RWPE1 (cell line): ENCODE measurements at regions not wholly inside any gene's neighbourhood (a gene's known extent, or its start where the extent isn't known, plus 50 kb on each side); places are given as distances from the start of the nearest gene placed in this dataset.

ENCODE experiments used
- CTCF ChIA-PET: fragments of 350-600 bp; sonication (Branson Sonifier 250); formaldehyde crosslinking; extraction: SDS; loops from one replicate; lab custom pipeline; 2021; lab: Yijun Ruan, JAX
- POLR2A ChIA-PET: fragments of 400-600 bp; formaldehyde crosslinking; extraction: SDS; loops from one replicate; lab custom pipeline; 2020; ENCODE audit warnings: antibody characterized with exemption; ENCODE audit not compliant: low non-redundant PET; lab: Yijun Ruan, JAX
- DNase-seq: peaks from one replicate; pipeline ENCODE4 v3.0.0; 2012; ENCODE audit warnings: low spot score
- H3K27ac ChIP-seq: fragments of 450-650 bp; 2 replicates; pipeline ENCODE4 v1.5.1; 2017
- TF ChIP-seq, protein P1 (sequence below): fragments of 450-650 bp; conservative IDR thresholded peaks from 2 replicates; pipeline ENCODE4 v1.5.1; 2017; ENCODE audit warnings: low read depth, mild to moderate bottlenecking

DNA sequence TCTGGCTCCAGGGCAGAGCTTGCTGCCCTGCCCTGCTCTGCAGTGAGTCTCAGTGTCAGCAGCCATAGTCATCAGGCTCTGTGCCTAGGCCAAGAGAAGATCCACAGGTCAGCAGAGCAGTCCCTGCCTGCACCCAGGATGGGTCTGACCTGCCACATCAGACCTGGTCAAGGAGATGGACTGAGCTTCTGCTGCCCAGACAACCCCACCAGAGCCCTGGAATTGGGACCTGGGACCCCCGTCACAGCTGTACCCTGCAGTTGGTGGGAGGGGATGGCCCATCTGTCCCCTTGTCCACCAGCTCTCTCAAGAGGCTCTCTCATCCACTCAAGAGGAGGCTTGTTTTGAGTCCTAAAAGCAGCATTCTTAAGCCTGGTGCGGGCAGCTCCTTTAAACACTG, 142.6 kb downstream of the TFCP2L1 start:
- no peak for DNase-seq
- POLR2A ChIA-PET: no interaction called here
- no peak overlapping the region for H3K27ac ChIP-seq
- CTCF ChIA-PET: interaction anchor here (0.8 kb wide), 1 partner anchor 141 kb away, joined by 3 read pairs; no protein-coding TSS in a partner anchor
- TF ChIP-seq, protein P1, sequence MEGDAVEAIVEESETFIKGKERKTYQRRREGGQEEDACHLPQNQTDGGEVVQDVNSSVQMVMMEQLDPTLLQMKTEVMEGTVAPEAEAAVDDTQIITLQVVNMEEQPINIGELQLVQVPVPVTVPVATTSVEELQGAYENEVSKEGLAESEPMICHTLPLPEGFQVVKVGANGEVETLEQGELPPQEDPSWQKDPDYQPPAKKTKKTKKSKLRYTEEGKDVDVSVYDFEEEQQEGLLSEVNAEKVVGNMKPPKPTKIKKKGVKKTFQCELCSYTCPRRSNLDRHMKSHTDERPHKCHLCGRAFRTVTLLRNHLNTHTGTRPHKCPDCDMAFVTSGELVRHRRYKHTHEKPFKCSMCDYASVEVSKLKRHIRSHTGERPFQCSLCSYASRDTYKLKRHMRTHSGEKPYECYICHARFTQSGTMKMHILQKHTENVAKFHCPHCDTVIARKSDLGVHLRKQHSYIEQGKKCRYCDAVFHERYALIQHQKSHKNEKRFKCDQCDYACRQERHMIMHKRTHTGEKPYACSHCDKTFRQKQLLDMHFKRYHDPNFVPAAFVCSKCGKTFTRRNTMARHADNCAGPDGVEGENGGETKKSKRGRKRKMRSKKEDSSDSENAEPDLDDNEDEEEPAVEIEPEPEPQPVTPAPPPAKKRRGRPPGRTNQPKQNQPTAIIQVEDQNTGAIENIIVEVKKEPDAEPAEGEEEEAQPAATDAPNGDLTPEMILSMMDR: no peak

- no peak for DNase-seq
- TF ChIP-seq, protein P1: no peak
- ChIA-PET POLR2A (no interaction called here), CTCF (interaction anchor here (1.1 kb wide), 1 partner anchor 41 kb away, joined by 3 read pairs; no protein-coding TSS in a partner anchor)
- no peak overlapping the region for H3K27ac ChIP-seq
Observed at GRCh38 chr2:121144111-121144510, 140.9 kb downstream of the TFCP2L1 start.

DNA sequence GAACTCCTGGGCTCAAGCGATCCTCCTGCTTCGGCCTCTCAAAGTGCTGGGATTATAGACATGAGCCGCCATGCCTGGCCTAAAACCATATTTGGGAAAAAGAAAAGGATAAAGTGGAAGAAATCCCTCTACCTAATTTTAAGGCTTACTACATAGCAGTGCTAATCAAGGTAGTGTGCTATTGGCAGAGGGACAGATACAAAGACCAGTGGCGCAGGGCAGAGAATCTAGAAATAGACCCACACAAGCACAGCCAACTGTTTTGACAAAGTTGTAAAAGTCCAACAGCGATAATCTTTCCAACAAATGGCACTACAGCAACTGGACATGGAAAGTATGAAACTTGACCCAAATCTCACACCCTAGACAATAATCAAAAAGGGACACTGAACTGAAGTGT, 138.4 kb downstream of the TFCP2L1 start:
- DNase-seq: no peak
- TF ChIP-seq, protein P1: no peak
- CTCF ChIA-PET: interaction anchor here (0.6 kb wide), 1 partner anchor 29 kb away, joined by 3 read pairs; no protein-coding TSS in a partner anchor
- no peak overlapping the region for H3K27ac ChIP-seq
- POLR2A ChIA-PET: no interaction called here

DNA sequence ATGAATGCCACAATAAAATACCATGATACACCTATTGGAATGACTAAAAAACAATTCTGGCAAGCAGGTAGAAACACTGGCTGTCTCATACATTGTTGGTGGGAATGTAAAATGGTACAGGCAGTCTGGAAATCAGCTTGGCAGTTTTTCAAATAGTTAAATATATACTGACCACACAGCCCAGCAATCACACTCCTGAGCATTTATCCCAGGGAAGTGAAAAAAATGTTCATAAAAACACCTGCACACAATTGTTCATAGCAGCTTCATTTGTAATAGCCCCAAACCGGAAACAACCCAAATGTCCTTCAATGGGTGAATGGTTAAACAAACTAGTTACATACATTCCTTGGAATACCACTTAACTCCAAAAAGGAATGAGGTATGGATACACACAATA, 137.2 kb downstream of the TFCP2L1 start:
- TF ChIP-seq, protein P1: no peak
- POLR2A ChIA-PET: no interaction called here
- no peak for DNase-seq
- H3K27ac ChIP-seq: no peak overlapping the region
- CTCF ChIA-PET: no interaction called here

DNA sequence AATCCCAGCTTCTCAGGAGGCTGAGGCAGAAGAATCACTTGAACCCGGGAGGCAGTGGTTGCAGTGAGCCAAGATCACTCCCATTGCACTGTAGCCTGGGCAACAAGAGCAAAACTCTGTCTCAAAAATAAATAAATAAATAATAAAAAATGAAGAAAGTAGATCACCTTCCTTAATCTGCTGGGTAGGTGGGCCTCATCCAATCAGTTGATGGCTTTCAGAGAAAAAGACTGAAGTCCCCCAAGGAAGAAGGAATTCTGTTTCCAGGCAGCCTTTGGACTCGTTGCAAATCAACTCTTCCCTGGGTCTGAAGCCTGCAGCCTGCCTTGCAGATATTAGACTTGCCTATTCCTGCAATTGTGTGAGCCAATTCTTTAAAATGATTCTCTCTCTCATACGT, 136.5 kb downstream of the TFCP2L1 start:
- no peak for DNase-seq
- POLR2A ChIA-PET: no interaction called here
- TF ChIP-seq, protein P1: no peak
- CTCF ChIA-PET: no interaction called here
- no peak overlapping the region for H3K27ac ChIP-seq

GRCh38 chr2:121149384-121149783, 135.6 kb downstream of the TFCP2L1 start:
- H3K27ac ChIP-seq: no peak overlapping the region
- ChIA-PET CTCF (no interaction called here), POLR2A (no interaction called here)
- TF ChIP-seq, protein P1: no peak
- no peak for DNase-seq

DNA sequence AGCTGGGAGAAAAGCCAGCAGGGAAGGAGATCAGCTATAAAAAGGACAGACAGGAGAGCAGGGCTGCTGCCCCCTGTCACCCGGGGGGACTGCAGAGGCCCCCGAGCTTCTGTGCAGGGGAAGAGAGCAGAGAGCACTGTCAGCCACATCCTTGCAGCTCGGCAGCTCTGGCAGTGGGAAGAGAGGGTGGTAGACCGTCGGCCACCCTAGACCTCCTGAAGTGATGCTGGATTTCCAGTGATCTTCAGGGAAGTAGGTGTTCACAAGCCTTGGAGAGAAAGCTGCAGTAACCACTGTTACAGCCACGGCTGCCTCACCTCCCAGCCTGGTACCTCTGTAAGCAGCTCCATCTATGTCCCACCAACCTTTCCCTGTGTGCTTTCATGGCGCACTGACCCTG, 134.9 kb downstream of the TFCP2L1 start:
- ChIA-PET POLR2A (no interaction called here), CTCF (interaction anchor here (0.6 to 1.5 kb wide), 5 partner anchors 70 to 1121 kb away, joined by 3 read pairs; no protein-coding TSS in a partner anchor)
- no peak overlapping the region for H3K27ac ChIP-seq
- DNase-seq: no peak
- TF ChIP-seq, protein P1: no peak
